K562 (cell line): ENCODE measurements at regions not wholly inside any gene's neighbourhood (a gene's known extent, or its start where the extent isn't known, plus 50 kb on each side); places are given as distances from the start of the nearest gene placed in this dataset.

Experiments
- ATAC-seq: fragments of 200-7000 bp; cut with Tn5 transposase; 3 replicates; pipeline ENCODE4 v1.9.1; 2020; ENCODE audit warnings: moderate library complexity
- BruUV-seq: library from RNA; stranded (reverse); fragments of 400-500 nt; replicated peaks from 2 replicates; lab custom pipeline; 2021; lab: Mats Ljungman, UMichigan
- CTCF ChIA-PET: fragments of 300-600 bp; formaldehyde crosslinking; extraction: SDS; loops from one replicate; lab custom pipeline; 2021; ENCODE audit warnings: low intra/inter-chr PET ratio; lab: Yijun Ruan, JAX
- POLR2A ChIA-PET: fragments of 300-600, 350-650 bp; sonication (Branson Sonifier 250); formaldehyde crosslinking; extraction: SDS; loops from one replicate; lab custom pipeline; 2021; ENCODE audit warnings: antibody characterized with exemption, inconsistent platforms; lab: Yijun Ruan, JAX
- DNase-seq, 4 experiments: peaks; one replicate each; pipeline versions ENCODE4 v3.0.0 to v3.0.0-alpha.2; 2011 to 2018; ENCODE audit warnings: low spot score in 3 of 4, mixed read lengths in 3 of 4; ENCODE audit errors: extremely low read depth in 1 of 4
- FAIRE-seq: peaks from 2 replicates; lab custom pipeline; 2011; peaks lifted over from hg19 to GRCh38; lab: Jason Lieb, UNC
- H2AFZ ChIP-seq: 2 replicates; pipeline ENCODE4 v1.6.0; 2011; ENCODE audit warnings: low read depth, low read length, control low read depth, inconsistent platforms
- H3K27ac ChIP-seq: fragments of 200-600 bp; 3 replicates; pipeline ENCODE4 v1.8.0; 2011; ENCODE audit warnings: low read depth, mild to moderate bottlenecking, control low read depth, inconsistent platforms, low read length, moderate library complexity, mixed read lengths; ENCODE audit errors: extremely low read depth
- H3K27me3 ChIP-seq, 2 experiments: fragments of 300-600 bp in 1 of 2; 2 replicates in 1 of 2; 3 replicates in 1 of 2; pipeline versions ENCODE4 v1.6.0 to v1.8.0; 2011; ENCODE audit warnings: inconsistent platforms in 2 of 2, low read length in 2 of 2, mild to moderate bottlenecking in 1 of 2, mixed read lengths in 1 of 2, moderate library complexity in 1 of 2; ENCODE audit not compliant: control insufficient read depth in 2 of 2, insufficient read depth in 2 of 2
- H3K36me3 ChIP-seq: fragments of 300-600 bp; 3 replicates; pipeline ENCODE4 v1.8.0; 2011; ENCODE audit warnings: mild to moderate bottlenecking, low read length, inconsistent platforms; ENCODE audit not compliant: control insufficient read depth, insufficient read depth
- H3K4me1 ChIP-seq, 2 experiments: fragments of 200-600 bp in 1 of 2; replicated peaks in 1 of 2; 2 replicates in 1 of 2; 3 replicates in 1 of 2; pipeline versions ENCODE4 v1.5.1 to v1.8.0; 2011; ENCODE audit warnings: inconsistent platforms in 2 of 2, low read length in 2 of 2, mild to moderate bottlenecking in 1 of 2, mixed read lengths in 1 of 2, moderate library complexity in 1 of 2; ENCODE audit not compliant: control insufficient read depth in 2 of 2, insufficient read depth in 2 of 2
- H3K4me2 ChIP-seq: 2 replicates; pipeline ENCODE4 v1.6.1; 2011; ENCODE audit warnings: low read length, control low read depth, inconsistent platforms, mixed read lengths; ENCODE audit not compliant: insufficient read depth
- H3K4me3 ChIP-seq: fragments of 200-600 bp; sonication (generic), shearing (Covaris generic); 2 replicates; pipeline ENCODE4 v1.5.1; 2016; ENCODE audit warnings: control low read depth, inconsistent platforms
- H3K79me2 ChIP-seq: fragments of 200-600 bp; 3 replicates; pipeline ENCODE4 v1.8.0; 2011; ENCODE audit warnings: low read length, inconsistent platforms; ENCODE audit not compliant: control insufficient read depth, insufficient read depth
- H3K9ac ChIP-seq, 2 experiments: 2 replicates each; pipeline versions ENCODE4 v1.6.0 to v1.6.1; 2011; ENCODE audit warnings: low read depth in 2 of 2, low read length in 2 of 2, control low read depth in 1 of 2, inconsistent platforms in 1 of 2, mild to moderate bottlenecking in 1 of 2, mixed read lengths in 1 of 2; ENCODE audit not compliant: insufficient read depth in 1 of 2
- H3K9me1 ChIP-seq: one replicate; pipeline ENCODE4 v1.6.0; 2011; ENCODE audit warnings: inconsistent platforms, mild to moderate bottlenecking, low read length, moderate library complexity; ENCODE audit not compliant: control insufficient read depth, insufficient read depth
- H3K9me3 ChIP-seq: replicated peaks from 2 replicates; pipeline ENCODE4 v1.5.1; 2011; ENCODE audit warnings: low read depth, low read length, inconsistent platforms; ENCODE audit not compliant: control insufficient read depth, insufficient read depth
- H4K20me1 ChIP-seq: replicated peaks from 2 replicates; pipeline ENCODE4 v1.6.1; 2011; ENCODE audit warnings: low read length, inconsistent platforms, mixed read lengths; ENCODE audit not compliant: control insufficient read depth, insufficient read depth
- CHCHD3 ChIP-seq: fragments of 250-450 bp; sonication (Bioruptor Pico); IDR thresholded peaks from 2 replicates; pipeline ENCODE4 v2.1.2; 2022; ENCODE audit warnings: mild to moderate bottlenecking
- CHD2 ChIP-seq: IDR thresholded peaks from 2 replicates; pipeline ENCODE4 v1.6.1; 2011; ENCODE audit warnings: low read depth, low read length
- CHD4 ChIP-seq: fragments of 200-600 bp; sonication (generic); IDR thresholded peaks from 3 replicates; pipeline ENCODE4 v1.6.1; 2012; ENCODE audit warnings: low read depth, mild to moderate bottlenecking, mixed read lengths, low read length, inconsistent platforms; ENCODE audit not compliant: insufficient read depth, insufficient replicate concordance, poor library complexity, severe bottlenecking
- DNMT1 ChIP-seq: fragments of 450-650 bp; IDR thresholded peaks from 2 replicates; pipeline ENCODE4 v1.6.1; 2016; ENCODE audit warnings: antibody characterized with exemption, mild to moderate bottlenecking
- E2F3 ChIP-seq: fragments of 250-450 bp; sonication (Bioruptor Pico); IDR thresholded peaks from 2 replicates; pipeline ENCODE4 v1.4.0; 2020; ENCODE audit warnings: mild to moderate bottlenecking
- EHMT2 ChIP-seq: fragments of 450-650 bp; IDR thresholded peaks from 2 replicates; pipeline ENCODE4 v1.6.1; 2018; ENCODE audit warnings: antibody characterized with exemption
- KLF13 ChIP-seq: fragments of 450-650 bp; IDR thresholded peaks from 2 replicates; pipeline ENCODE4 v1.6.1; 2016; ENCODE audit warnings: missing genetic modification characterization, low read depth, mild to moderate bottlenecking, missing compliant biosample characterization, moderate library complexity, borderline replicate concordance
- KLF16 ChIP-seq: IDR thresholded peaks from 2 replicates; pipeline ENCODE4 v1.6.1; 2016; ENCODE audit warnings: antibody characterized with exemption
- KLF6 ChIP-seq: fragments of 250-450 bp; sonication (Bioruptor Pico); IDR thresholded peaks from 2 replicates; pipeline ENCODE4 v1.4.0; 2020; ENCODE audit warnings: mild to moderate bottlenecking, moderate library complexity, borderline replicate concordance
- MYNN ChIP-seq, 2 experiments: sonication (generic); formaldehyde crosslinking in 1 of 2; IDR thresholded peaks; 2 replicates each; pipeline versions ENCODE4 v1.5.0 to v1.6.1; 2016 to 2020; ENCODE audit warnings: antibody characterized with exemption in 1 of 2, missing genetic modification reagents in 1 of 2
- NFXL1 ChIP-seq: fragments of 450-650 bp; formaldehyde crosslinking; IDR thresholded peaks from 2 replicates; pipeline ENCODE4 v1.4.0; 2021; ENCODE audit warnings: mild to moderate bottlenecking
- NRF1 ChIP-seq, 2 experiments: fragments of 450-650 bp; IDR thresholded peaks in 1 of 2; conservative IDR thresholded peaks in 1 of 2; 2 replicates each; pipeline ENCODE4 v1.6.1; 2014; ENCODE audit warnings: mild to moderate bottlenecking in 2 of 2
- PRPF4 ChIP-seq: fragments of 200-400 bp; formaldehyde crosslinking; IDR thresholded peaks from one replicate; pipeline ENCODE4 v1.6.1; 2017; ENCODE audit warnings: low read length, low read depth, mild to moderate bottlenecking; ENCODE audit not compliant: insufficient read depth, poor library complexity, severe bottlenecking
- ZBTB34 ChIP-seq: fragments of 250-450 bp; sonication (Bioruptor Pico); IDR thresholded peaks from 2 replicates; pipeline ENCODE4 v1.8.0; 2021; ENCODE audit warnings: mild to moderate bottlenecking, moderate library complexity
- ZNF134 ChIP-seq: fragments of 250-450 bp; sonication (Bioruptor Pico); conservative IDR thresholded peaks from 2 replicates; pipeline ENCODE4 v1.4.0; 2020
- ZNF175 ChIP-seq: fragments of 200-800 bp; sonication (Bioruptor generic); IDR thresholded peaks from 2 replicates; pipeline ENCODE4 v1.6.1; 2016; ENCODE audit warnings: low read depth, mild to moderate bottlenecking, missing genetic modification characterization, missing compliant biosample characterization
- ZNF583 ChIP-seq: fragments of 250-450 bp; sonication (Bioruptor Pico); IDR thresholded peaks from 2 replicates; pipeline ENCODE4 v1.4.0; 2020
- WGBS: fragments of 100-300 bp; shearing (Covaris generic); methylation state at CpG from one replicate; pipeline ENCODE4 v1.1.6; 2016; ENCODE audit warnings: low coverage, mixed read lengths; ENCODE audit not compliant: insufficient coverage; ENCODE audit errors: missing lambda C conversion rate; 5-methylcytosine and 5-hydroxymethylcytosine counted together
- in situ Hi-C: fragments of 300-500 bp; cut with MboI; formaldehyde crosslinking; loops from 4 replicates; pipeline ENCODE4 v1.15.0; 2018; ENCODE audit warnings: inconsistent platforms, mixed read lengths
- intact Hi-C: fragments of 100-400 bp; cut with micrococcal nuclease; formaldehyde crosslinking; loops from 2 replicates; pipeline ENCODE4 v1.14.2; 2022

DNA sequence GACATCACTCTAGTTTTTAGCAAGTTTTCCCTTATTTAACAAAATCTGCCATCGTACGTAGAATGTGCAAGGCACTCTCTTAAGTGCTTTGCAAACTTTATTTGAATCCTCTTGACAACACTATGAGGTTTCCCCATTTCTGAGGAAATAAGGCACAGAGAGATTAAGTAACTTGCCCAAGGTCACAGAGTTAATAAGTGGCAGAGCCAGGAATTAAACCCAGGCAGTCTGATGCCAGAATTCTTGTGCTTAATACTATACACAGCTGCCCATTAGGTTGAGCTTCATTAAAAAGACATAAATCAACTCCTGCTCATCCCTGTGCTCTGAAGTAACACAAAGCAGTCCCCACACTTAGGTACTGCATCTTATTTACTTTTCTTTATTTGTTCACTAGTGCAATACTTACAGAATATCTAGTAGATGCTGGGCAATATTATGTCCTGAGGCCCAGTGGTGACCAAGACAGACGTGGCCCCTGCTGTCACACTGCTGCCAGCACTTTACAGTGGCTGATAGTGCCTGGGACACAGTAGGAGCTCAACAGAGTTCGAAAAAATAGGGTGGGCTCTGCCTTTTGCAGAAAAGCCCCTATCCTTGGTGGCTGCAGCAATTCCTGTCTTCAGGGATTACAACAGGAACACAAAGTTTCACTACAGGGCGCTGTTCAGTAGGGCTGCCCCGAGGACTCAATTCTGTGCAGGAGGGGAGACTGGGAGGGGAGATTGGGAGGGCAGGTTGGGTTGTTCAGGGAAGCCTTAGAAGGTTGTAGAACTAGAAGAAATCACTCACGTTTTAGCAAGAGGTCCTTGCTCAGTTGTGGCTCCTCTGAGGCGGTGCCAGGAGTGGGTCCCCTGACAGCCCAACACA lies 138.3 kb upstream of the TPM1 start (continued):
- no peak for TF ChIP-seq KLF13 (tag)
- TF ChIP-seq CHD4 = no peak
- TF ChIP-seq, all 486 proteins: peak for 0

DNA sequence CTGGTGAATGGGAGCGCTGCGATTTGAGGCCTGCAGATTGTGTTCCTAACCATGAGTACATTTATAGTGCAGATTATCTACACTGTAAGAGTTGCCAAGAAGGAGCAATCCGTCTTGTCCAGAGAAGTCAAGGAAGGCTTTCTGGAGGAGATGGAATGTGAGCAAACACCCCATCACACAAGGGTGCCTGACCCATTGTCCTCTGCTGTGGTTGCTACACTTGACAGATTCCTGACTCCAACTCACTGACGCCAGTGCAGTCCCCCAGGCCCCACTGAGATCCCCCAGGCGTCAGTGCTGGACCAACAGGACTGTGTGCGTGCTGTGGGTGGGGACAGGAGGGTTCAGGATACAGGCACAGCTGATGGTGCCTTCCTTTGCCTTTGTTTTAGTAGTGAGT lies 135.9 kb upstream of the TPM1 start:
- in situ Hi-C loops = no loop called here
- FAIRE-seq (no peak), ATAC-seq (no peak), DNase-seq (no peak)
- POLR2A ChIA-PET = no interaction called here
- Histone ChIP-seq H3K9ac (no peak overlapping the region), H4K20me1 (no peaks in the 10 kb centered on the region), H3K36me3 (no peaks in the 10 kb centered on the region), H3K9me3 (no peaks in the 10 kb centered on the region), H3K4me3 (no peak overlapping the region), H3K27me3 (peaks cover 20 to 64% of the 10 kb centered on the region in 2 experiments), H2AFZ (no peak overlapping the region), H3K79me2 (no peaks in the 10 kb centered on the region), H3K4me1 (no peaks in the 10 kb centered on the region), H3K9me1 (no peaks in the 10 kb centered on the region), H3K4me2 (no peak overlapping the region), H3K27ac (no peak overlapping the region)
- WGBS = 5% methylated on average over 6 of the region's 6 CpGs
- no TSS peak for BruUV-seq
- CTCF ChIA-PET = no interaction called here
- intact Hi-C loops = no loop called here
- no peak for TF ChIP-seq PRPF4
- no peak for TF ChIP-seq CHD2
- no peak for TF ChIP-seq ZNF175 (CRISPR knock-in tag)
- no peak for TF ChIP-seq MYNN (IDR thresholded peaks at IDR 0.05)
- TF ChIP-seq MYNN (CRISPR knock-in tag; IDR thresholded peaks at IDR 0.05) = no peak
- no peak for TF ChIP-seq DNMT1
- TF ChIP-seq EHMT2 = no peak
- no peak for TF ChIP-seq E2F3 (CRISPR knock-in tag)
- TF ChIP-seq ZBTB34 = no peak
- no peak for TF ChIP-seq ZNF134 (CRISPR knock-in tag)
- no peak for TF ChIP-seq KLF16
- TF ChIP-seq KLF6 (CRISPR knock-in tag) = no peak
- no peak for TF ChIP-seq NFXL1 (CRISPR knock-in tag)
- no peak for TF ChIP-seq CHCHD3 (CRISPR knock-in tag)
- TF ChIP-seq NRF1 (conservative IDR thresholded peaks at IDR 0.05 in 1 of 2, IDR thresholded peaks at IDR 0.05 in 1 of 2) = no peak
- no peak for TF ChIP-seq ZNF583 (CRISPR knock-in tag)
